ENCODE measurements at regions not wholly inside any gene's neighbourhood (a gene's known extent, or its start where the extent isn't known, plus 50 kb on each side); places are given as distances from the start of the nearest gene placed in this dataset.

DNA sequence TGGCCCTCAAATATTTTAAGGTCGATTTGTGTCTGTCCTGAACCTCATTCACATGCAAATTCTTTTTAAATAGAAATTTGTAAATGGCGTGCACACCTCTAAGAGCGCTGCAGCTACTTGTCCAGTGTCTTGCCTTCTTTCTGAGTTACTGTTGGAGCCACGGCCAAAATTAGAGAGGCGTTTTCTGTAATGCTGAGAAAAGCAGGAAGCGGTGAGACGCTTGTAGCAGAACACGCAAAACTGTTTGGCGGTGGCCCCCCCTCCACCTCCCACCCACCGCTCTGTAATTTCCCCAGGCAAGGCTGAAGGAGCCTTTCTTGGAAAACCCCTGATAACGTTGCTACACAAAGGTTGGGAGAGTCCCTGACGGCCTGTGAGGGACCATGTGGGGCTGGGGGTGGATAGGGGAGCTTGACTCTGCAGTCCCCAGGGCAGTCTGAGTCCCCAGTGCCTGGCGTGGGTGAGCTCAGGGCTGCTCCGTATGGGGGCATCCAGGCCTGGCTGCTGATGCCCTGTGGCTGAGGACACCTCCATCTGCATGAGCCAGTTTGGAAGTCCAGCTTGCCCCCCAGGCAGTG lies 96.5 kb downstream of the GADD45G start:
- Histone ChIP-seq H3K27me3 (no peaks in the 10 kb centered on the region), H3K36me3 (no peaks in the 10 kb centered on the region), H3K4me1 (peaks cover 0 to 5% (median 0%) of the 10 kb centered on the region in 4 donors), H3K9me3 (no peaks in the 10 kb centered on the region), H3K27ac (no peak overlapping the region), H3K4me3 (no peak overlapping the region)
- in situ Hi-C loops (cut with MboI; ENCODE audit: low pct_ligation_motif_present in 1 of 4, low pct_unique_long_range_greater_than_20kb in 1 of 4, low sequenced_read_pairs in 3 of 4), result no loop called here
- WGBS, 2 donors (ENCODE audit: low coverage in 1 of 2), result 59 to 90% methylated on average over 2 to 14 of the region's 14 CpGs
- intact Hi-C loops (cut with DNase I; ENCODE audit: low total_unique reads), result no loop called here
- TF ChIP-seq EP300 (IDR thresholded peaks at IDR 0.05; ENCODE audit: low read depth), result no peak
- TF ChIP-seq POLR2AphosphoS5 (IDR thresholded peaks at IDR 0.05), result no peak
- no peak for TF ChIP-seq POLR2A (IDR thresholded peaks at IDR 0.05)
- TF ChIP-seq, protein P1, sequence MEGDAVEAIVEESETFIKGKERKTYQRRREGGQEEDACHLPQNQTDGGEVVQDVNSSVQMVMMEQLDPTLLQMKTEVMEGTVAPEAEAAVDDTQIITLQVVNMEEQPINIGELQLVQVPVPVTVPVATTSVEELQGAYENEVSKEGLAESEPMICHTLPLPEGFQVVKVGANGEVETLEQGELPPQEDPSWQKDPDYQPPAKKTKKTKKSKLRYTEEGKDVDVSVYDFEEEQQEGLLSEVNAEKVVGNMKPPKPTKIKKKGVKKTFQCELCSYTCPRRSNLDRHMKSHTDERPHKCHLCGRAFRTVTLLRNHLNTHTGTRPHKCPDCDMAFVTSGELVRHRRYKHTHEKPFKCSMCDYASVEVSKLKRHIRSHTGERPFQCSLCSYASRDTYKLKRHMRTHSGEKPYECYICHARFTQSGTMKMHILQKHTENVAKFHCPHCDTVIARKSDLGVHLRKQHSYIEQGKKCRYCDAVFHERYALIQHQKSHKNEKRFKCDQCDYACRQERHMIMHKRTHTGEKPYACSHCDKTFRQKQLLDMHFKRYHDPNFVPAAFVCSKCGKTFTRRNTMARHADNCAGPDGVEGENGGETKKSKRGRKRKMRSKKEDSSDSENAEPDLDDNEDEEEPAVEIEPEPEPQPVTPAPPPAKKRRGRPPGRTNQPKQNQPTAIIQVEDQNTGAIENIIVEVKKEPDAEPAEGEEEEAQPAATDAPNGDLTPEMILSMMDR (IDR thresholded peaks at IDR 0.05), result no peak
- DNase-seq, result no peak

DNA sequence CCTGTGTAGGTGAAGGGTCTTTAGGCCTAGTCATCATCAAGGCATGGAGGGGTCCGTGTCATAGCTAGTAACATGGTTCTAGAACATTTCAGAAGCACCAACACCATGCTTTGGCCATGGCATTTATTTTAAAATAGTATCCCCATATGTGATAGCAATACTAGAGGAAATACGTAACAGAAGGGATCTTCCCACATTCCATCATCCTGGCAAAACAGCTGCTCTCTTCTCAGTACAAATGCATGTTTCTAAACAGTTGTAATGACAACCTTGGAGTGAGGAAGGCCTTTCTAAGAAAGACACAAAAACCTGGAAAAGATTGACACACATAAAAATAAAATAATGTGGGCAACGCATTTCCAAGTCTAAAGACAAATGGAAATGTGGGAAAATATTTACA lies 97.6 kb downstream of the GADD45G start:
- peaks cover 0 to 5% (median 0%) of the 10 kb centered on the region in 4 donors for H3K4me1 ChIP-seq
- no peaks in the 10 kb centered on the region for H3K27me3 ChIP-seq
- TF ChIP-seq POLR2AphosphoS5 (IDR thresholded peaks at IDR 0.05), result no peak
- TF ChIP-seq POLR2A (IDR thresholded peaks at IDR 0.05), result no peak
- TF ChIP-seq, protein P1 (IDR thresholded peaks at IDR 0.05), result no peak
- TF ChIP-seq EP300 (IDR thresholded peaks at IDR 0.05; ENCODE audit: low read depth), result no peak
- H3K36me3 ChIP-seq, result no peaks in the 10 kb centered on the region
- intact Hi-C loops (cut with DNase I; ENCODE audit: low total_unique reads) (no loop called here), in situ Hi-C loops (cut with MboI; ENCODE audit: low pct_ligation_motif_present in 1 of 4, low pct_unique_long_range_greater_than_20kb in 1 of 4, low sequenced_read_pairs in 3 of 4) (no loop called here)
- no peak for DNase-seq
- 61 to 88% methylated on average over 2 to 3 of the region's 3 CpGs for WGBS, 2 donors (ENCODE audit: low coverage in 1 of 2)
- H3K27ac ChIP-seq, result no peak overlapping the region
- H3K9me3 ChIP-seq, result no peaks in the 10 kb centered on the region
- H3K4me3 ChIP-seq, result no peak overlapping the region

DNA sequence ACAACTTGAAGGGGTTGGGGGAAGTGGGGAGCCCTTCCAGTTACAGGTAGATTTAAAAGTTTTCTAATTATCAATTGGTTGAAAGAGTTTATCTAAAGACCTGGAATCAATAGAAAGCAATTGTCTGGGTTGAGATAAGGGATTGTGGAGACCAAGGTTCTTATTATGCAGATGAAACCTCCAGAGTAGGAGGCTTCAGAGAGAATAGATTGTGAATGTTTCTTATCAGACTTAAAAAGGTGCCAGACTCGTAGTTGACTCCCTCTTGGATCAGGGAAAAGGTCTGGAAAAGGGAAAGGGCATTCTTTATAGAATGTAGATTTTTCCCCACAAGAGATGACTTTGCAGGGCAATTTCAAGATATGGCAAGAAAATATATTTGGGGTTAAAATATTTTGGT lies 100.8 kb downstream of the GADD45G start:
- no peak overlapping the region for H3K27ac ChIP-seq
- intact Hi-C loops (cut with DNase I; ENCODE audit: low total_unique reads) (no loop called here), in situ Hi-C loops (cut with MboI; ENCODE audit: low pct_ligation_motif_present in 1 of 4, low pct_unique_long_range_greater_than_20kb in 1 of 4, low sequenced_read_pairs in 3 of 4) (no loop called here)
- no peak for DNase-seq
- no peaks in the 10 kb centered on the region for H3K27me3 ChIP-seq
- H3K9me3 ChIP-seq, result no peaks in the 10 kb centered on the region
- no peaks in the 10 kb centered on the region for H3K36me3 ChIP-seq
- H3K4me3 ChIP-seq, result no peak overlapping the region
- peaks cover 0 to 5% (median 0%) of the 10 kb centered on the region in 4 donors for H3K4me1 ChIP-seq
- 0% methylated on average over 1 of the region's 1 CpG for WGBS, 2 donors (ENCODE audit: low coverage in 1 of 2)
- TF ChIP-seq POLR2AphosphoS5 (IDR thresholded peaks at IDR 0.05) (no peak), EP300 (IDR thresholded peaks at IDR 0.05; ENCODE audit: low read depth) (no peak), POLR2A (IDR thresholded peaks at IDR 0.05) (no peak)
- TF ChIP-seq, protein P1 (IDR thresholded peaks at IDR 0.05), result no peak

DNA sequence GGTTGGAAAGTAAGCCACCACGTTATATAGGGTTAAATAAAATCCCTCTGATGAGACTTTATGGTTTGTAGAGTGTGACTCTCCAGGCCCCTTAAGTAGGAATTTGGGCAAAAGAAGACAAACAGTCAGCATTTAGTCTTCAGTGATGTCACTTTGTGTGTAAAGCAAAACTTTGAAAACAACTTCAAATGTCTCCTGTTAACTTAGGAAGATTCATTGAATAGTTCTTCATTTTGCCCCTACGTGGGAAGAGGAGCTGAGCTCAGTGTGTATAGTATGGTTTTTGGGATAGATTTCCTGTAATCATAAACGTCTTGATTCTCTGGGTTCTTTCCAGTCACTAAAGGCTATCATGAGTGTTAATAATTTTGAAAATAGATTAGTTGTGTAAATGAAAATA lies 101.3 kb downstream of the GADD45G start:
- H3K9me3 ChIP-seq, result no peaks in the 10 kb centered on the region
- no peak overlapping the region for H3K27ac ChIP-seq
- intact Hi-C loops (cut with DNase I; ENCODE audit: low total_unique reads) (no loop called here), in situ Hi-C loops (cut with MboI; ENCODE audit: low pct_ligation_motif_present in 1 of 4, low pct_unique_long_range_greater_than_20kb in 1 of 4, low sequenced_read_pairs in 3 of 4) (no loop called here)
- H3K27me3 ChIP-seq, result no peaks in the 10 kb centered on the region
- no peak for TF ChIP-seq EP300 (IDR thresholded peaks at IDR 0.05; ENCODE audit: low read depth)
- TF ChIP-seq POLR2A (IDR thresholded peaks at IDR 0.05), result no peak
- TF ChIP-seq, protein P1 (IDR thresholded peaks at IDR 0.05), result no peak
- no peak for TF ChIP-seq POLR2AphosphoS5 (IDR thresholded peaks at IDR 0.05)
- H3K4me1 ChIP-seq, result peaks cover 0 to 3% (median 1%) of the 10 kb centered on the region in 4 donors
- no peak for DNase-seq
- H3K36me3 ChIP-seq, result no peaks in the 10 kb centered on the region
- WGBS, 2 donors (ENCODE audit: low coverage in 1 of 2), result 49 to 61% methylated on average over 3 of the region's 3 CpGs
- no peak overlapping the region for H3K4me3 ChIP-seq
